NCI-H1694 treated with DMSO at 0.1 percent for 48 hours (cell line): ENCODE measurements at regions not wholly inside any gene's neighbourhood (a gene's known extent, or its start where the extent isn't known, plus 50 kb on each side); places are given as distances from the start of the nearest gene placed in this dataset.
"Not testable (repeated sequence)": the region's sequence is repeated elsewhere in the genome, so short reads cannot be mapped to it uniquely, and the experiment has no call there.

Experiments
- DNase-seq: peaks from one replicate; lab custom pipeline; 2025; lab: John Stamatoyannopoulos, UW

- no peak for DNase-seq
These were observed 170.8 kb upstream of the BET1 start for GRCh38 chr7:94174956-94175355.

- no peak for DNase-seq
These were observed 172.6 kb upstream of the BET1 start for GRCh38 chr7:94176694-94177200.

GRCh38 chr7:94177441-94177840, 173.3 kb upstream of the BET1 start:
- no peak for DNase-seq

- no peak for DNase-seq
These were observed 174.1 kb upstream of the BET1 start for GRCh38 chr7:94178230-94178629.

- DNase-seq: no peak
These were observed 175.3 kb upstream of the BET1 start for GRCh38 chr7:94179466-94179865.

GRCh38 chr7:94182066-94182465, 177.9 kb upstream of the BET1 start:
- DNase-seq: no peak

- DNase-seq: no peak
These were observed 178.6 kb upstream of the BET1 start for GRCh38 chr7:94182721-94183120.

- DNase-seq: no peak
These were observed 179.2 kb upstream of the BET1 start for GRCh38 chr7:94183289-94183749.

- no peak for DNase-seq
These were observed 179.7 kb upstream of the BET1 start for GRCh38 chr7:94183891-94184290.

- DNase-seq: no peak
These were observed 184.2 kb upstream of the BET1 start for GRCh38 chr7:94188350-94188749.

GRCh38 chr7:94190599-94191061, 186.5 kb upstream of the BET1 start:
- DNase-seq: no peak

- DNase-seq: not testable (repeated sequence)
These were observed 190.3 kb upstream of the BET1 start for GRCh38 chr7:94194426-94194825.

GRCh38 chr7:94195201-94195600, 191.0 kb upstream of the BET1 start:
- no peak for DNase-seq

GRCh38 chr7:94195813-94196212, 191.7 kb upstream of the BET1 start:
- no peak for DNase-seq

- no peak for DNase-seq
These were observed 189.2 kb upstream of the COL1A2 start for GRCh38 chr7:94205529-94205928.

- DNase-seq: no peak
These were observed 188.4 kb upstream of the COL1A2 start for GRCh38 chr7:94206295-94206694.

- no peak for DNase-seq
These were observed 182.5 kb upstream of the COL1A2 start for GRCh38 chr7:94212160-94212559.

- no peak for DNase-seq
These were observed 177.7 kb upstream of the COL1A2 start for GRCh38 chr7:94216944-94217461.

GRCh38 chr7:94217766-94218165, 176.9 kb upstream of the COL1A2 start:
- DNase-seq: no peak

- DNase-seq: no peak
These were observed 172.2 kb upstream of the COL1A2 start for GRCh38 chr7:94222516-94222915.

GRCh38 chr7:94223375-94224084, 171.2 kb upstream of the COL1A2 start:
- peak; percentile 7 for DNase-seq

GRCh38 chr7:94228223-94228622, 166.5 kb upstream of the COL1A2 start:
- no peak for DNase-seq

- DNase-seq: peak; percentile 32
These were observed 166.0 kb upstream of the COL1A2 start for GRCh38 chr7:94228678-94229077.

- DNase-seq: no peak
These were observed 163.4 kb upstream of the COL1A2 start for GRCh38 chr7:94231305-94231704.
